ENCODE measurements at regions not wholly inside any gene's neighbourhood (a gene's known extent, or its start where the extent isn't known, plus 50 kb on each side); places are given as distances from the start of the nearest gene placed in this dataset.
"Not testable (repeated sequence)": the region's sequence is repeated elsewhere in the genome, so short reads cannot be mapped to it uniquely, and the experiment has no call there.

DNA sequence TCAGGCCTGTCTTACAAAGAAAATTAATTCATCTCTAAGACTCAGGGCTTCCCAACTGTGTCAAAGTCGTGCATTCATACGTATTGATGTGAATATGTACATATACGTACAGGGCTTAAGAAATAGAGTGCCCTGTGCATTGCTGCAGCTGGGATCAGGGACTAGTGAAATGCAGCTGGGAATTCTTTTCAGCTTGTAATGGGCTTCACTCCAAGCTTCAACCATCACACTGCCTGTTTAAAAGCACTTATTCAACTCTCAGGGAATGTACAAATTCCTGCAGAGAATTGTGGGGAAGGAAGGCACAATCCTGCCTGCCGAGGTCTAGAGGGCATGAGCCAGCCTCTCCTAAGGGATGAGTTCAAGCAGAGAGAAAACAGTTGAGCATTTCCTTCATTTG lies 59.6 kb upstream of the MAN2A1 start:
- DNase-seq: peak; percentile 27

DNA sequence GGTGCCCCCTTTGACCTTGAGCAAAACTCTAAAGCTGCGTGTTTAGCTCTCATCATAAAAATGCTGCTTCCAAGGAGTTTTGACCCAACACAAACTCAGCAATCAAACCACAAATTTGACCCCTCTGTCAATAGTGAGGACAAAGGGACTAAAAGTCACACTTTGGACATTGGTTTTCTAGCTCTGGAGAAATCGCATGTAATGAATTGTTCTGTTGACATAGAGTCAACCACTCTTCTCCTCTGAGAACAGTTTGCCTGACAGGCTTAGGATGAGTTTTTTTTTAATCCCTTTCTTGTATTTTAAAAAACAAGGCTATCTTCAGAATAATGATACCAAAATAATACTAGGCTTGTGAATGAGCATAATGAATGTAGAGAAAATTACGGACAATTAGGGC lies 61.1 kb upstream of the MAN2A1 start:
- no peak for DNase-seq

DNA sequence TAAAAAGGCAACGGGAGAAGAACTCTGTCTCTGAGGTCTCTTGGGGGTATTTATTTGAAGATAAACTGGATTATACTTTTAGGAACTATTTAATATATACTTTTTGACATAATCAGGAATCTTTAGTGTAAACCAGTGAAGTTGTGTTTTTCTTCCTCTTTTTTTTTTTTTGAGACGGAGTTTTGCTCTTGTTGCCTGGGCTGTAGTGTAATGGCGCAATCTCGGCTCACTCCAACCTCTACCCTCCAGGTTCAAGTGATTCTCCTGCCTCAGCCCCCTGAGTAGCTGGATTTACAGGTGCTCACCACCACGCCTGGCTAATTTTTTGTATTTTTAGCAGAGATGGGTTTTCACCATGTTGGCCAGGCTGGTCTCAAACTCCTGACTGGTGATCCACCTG lies 68.5 kb upstream of the MAN2A1 start:
- not testable (repeated sequence) for DNase-seq

DNA sequence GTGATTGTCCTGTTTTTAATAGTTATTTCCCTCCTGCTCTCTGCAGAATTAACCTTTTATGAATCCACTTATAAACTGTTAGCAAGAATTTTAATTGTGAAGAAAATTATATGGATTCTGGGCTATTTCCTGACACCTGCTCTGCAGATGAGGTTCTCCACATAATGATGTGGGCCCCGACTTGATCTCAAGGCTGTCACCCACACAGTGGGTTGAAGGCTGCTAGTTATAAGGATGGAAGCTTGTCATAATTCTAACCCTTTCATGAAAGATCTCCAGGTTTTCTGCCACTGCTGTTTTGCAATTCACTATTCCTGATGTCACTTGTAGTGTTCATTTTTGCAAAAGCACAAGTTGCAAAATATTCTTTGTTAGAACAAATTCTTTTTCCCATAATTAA lies 69.1 kb upstream of the MAN2A1 start:
- no peak for DNase-seq

DNA sequence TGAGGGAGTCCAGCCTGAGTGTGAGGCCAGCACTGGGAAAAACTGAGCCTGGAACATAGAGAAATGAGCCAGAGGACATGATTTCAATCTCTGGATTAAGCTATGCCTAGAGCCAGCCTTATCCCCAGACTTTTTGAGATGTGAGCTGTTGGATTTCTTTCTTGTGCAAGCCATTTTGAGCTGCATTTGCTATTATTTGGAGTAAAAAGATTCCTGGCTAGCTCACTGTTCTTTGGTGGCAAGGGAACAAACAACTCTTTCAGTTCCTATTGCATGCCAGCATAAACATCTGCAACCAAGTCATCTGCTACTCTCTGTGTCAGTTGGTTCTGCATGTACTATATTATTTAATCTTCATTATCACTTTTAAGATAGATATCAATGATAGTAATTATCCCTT lies 70.1 kb upstream of the MAN2A1 start:
- DNase-seq: peak; percentile 20

DNA sequence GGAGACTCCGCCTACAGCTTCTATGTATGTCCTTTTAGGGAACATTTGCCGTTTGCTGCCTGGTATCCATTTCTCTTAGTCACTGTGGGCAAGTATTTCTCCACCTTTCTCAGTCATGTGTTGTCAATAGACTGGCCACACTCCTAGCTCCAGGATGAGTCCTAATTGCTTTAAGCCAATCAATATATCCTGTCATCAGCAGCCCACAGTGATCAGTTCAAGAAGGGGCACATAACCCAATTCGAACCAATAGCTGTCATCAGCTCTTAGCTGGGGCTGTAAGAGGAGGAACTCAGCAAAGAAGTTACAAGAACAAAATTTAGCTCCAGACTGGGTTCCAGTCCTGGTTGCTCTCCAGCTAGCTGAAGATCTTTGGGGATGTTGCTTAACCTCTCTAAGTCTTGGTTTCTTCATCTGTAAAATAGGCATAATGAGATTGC lies 70.7 kb upstream of the MAN2A1 start:
- no peak for DNase-seq

DNA sequence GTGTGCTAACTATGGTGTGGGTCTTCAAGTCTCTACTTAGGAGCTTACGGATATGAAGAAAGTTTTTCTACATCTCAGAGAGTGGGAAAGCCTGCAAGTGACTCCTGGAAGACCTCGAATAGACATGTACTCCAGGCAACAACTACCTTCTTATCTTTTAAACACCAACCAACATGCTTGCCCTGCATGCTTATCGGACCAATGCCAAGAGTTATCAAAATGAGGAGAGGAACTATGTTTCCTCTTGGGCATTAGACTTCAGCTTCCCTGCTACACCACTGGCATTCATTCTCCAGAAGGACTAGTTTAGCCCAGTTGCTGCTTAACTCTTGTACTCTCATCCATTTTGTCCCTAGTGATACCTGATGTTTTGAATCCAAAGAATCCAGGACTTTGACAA lies 74.7 kb upstream of the MAN2A1 start:
- DNase-seq: no peak

DNA sequence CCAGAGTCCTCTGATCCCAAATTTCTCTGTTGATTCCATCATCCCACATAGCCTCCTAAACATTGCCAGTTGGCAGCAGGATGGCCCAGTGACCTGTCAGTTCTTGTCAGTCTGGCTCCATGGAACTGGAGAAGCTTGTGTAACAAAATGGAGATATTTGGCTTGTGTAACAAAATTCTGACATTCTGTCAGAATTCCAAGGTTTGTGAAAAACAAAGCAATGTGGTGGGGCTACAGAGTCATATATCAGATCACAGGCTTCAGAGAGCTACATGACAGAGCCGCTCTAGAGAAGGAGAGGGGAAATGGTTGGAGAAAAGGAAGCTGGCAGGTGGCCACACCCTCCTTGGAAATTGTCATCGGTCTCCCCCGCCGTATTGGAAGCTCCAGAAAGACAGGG lies 75.4 kb upstream of the MAN2A1 start:
- no peak for DNase-seq

DNA sequence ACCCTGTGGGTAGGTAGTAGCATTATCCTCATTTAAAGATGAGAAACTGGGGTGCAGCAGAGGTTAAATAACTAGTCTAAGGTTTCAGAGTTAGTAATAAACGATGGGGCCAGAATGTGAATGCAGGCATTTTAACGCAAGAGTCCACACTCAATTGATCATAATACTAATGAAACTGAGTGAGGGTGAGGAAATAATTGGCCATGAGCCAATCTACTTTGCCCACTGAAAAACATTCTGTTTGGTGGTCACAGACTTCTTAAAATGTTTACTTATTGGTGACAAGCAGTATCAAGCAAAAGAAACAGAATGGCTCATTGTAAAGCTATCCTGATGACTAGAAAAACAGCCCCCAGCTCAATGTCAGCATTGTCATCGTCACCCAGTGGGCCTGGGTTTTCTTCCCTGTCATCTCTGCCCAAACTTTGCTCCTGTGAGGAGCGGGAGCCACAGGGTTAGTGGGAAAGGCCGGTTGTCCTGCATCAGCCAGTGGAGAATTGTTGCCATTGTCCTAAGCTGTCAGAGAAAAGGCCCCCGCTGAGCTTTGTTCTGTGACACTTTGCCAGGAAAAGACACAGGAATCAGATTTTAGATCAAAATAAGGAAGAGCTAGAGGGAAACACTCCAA lies 77.3 kb upstream of the MAN2A1 start:
- DNase-seq: no peak

DNA sequence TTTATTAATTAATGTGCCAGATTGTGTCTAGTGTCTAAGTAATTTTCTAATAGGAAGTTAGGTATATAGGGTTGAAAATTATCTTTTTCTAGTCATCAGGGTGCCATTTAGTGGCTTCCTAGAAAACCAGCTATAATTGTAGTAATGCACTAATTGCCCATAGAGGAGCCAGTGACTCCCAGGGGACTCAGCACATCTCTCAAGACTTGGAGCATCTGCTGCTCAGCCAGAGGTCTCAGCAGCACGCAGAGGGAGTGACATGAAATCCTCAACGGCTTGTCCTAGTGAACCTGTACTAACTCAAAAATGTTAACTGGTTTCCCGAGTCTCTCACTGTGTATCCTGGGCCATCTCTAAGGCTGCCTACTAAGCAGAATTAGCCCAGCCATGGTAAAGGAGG lies 78.2 kb upstream of the MAN2A1 start:
- no peak for DNase-seq

DNA sequence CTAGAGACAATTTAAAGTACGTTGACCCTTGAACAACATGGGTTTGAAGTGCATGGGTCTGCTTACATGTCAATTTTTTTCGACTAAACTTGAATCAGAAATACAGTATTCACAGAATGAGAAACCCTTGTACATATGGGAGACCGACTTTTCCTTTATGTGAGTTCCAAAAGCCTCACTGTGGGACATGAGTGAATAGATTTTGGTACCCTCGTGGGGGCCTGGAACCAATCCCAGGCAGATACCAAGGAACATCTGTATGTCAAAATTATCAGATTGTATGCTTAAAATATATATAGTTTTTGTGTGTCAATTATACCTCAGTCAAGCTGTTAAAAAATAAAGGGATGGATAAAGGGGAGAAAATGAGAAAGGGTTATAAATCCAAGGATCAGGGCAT lies 78.7 kb upstream of the MAN2A1 start:
- DNase-seq: no peak

DNA sequence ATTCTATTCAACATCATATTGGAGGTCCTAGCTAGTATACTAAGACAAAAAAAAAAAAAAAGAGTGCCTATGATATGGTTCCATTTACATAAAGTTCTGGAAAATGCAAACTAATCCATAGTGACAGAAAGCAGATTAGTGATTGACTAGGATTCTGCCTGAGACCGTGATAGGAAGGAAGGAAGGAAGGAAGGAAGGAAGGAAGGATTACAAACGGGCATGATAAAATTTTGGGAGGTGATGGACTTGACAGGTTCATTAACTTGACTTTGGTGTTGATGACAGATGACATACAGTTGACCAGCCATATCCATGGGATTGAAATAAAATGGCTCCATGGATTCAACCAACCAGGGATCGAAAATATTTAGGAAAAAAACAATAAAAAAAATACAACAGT lies 79.1 kb upstream of the MAN2A1 start:
- DNase-seq: no peak

DNA sequence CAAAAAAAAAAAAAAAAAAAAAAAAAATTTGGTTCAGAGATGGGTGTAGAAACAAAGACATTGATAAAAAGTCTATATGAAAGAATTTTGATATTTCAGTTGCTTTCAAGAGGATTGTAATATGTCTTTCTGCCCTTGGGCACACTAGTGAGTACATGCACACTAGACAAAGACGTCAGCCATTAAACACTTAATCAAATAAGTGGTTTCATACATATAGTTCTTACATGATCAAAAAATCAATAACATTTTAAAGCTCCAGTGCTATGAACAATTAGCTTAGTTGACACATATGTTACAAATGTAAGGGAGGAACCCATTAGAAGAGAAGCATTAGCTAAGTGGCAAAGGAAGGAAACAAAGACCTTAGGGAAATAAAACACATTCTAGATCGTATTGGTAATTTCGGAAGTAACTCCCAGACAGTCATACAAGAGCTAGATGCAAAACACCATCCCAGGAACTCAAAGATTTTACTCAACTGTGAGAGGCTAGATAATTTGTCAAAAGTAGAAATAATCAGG lies 84.5 kb upstream of the MAN2A1 start:
- DNase-seq: no peak

DNA sequence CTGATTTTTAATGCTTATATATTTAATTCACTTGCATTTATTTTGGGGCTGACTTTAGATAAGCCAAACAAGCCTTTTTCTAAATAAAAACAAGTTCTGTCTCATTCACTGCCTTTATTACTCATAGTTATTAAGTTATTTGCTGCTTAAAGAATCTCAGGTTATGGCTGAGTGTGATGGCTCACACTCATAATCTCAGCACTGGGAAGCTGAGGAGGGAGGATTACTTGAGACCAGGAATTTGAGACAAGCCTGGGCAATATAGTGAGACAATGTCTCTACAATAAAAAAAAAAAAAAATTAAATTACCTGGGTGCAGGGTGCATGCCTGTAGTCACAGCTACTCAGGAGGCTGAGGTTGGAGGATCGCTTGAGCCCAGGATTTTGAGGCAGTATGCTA lies 85.0 kb upstream of the MAN2A1 start:
- no peak for DNase-seq

DNA sequence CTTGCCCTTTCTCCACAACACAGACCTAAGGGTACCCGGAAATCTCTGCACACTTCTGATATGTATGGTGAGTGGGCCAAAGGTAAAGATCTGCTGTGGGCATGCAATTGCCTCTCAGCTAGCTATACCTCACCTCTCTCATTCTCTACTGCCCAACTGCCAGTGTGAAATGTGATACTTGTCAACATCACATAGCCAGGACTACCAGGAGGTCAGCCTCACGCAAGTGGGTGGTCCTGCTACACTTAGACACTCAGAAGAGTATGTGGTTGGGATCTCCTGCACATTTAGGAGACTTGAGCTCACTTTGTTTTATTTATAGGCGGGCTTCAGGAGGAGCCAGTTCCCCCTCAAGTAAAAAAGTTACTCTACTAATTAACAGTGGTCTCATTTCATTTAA lies 88.0 kb upstream of the MAN2A1 start:
- no peak for DNase-seq

DNA sequence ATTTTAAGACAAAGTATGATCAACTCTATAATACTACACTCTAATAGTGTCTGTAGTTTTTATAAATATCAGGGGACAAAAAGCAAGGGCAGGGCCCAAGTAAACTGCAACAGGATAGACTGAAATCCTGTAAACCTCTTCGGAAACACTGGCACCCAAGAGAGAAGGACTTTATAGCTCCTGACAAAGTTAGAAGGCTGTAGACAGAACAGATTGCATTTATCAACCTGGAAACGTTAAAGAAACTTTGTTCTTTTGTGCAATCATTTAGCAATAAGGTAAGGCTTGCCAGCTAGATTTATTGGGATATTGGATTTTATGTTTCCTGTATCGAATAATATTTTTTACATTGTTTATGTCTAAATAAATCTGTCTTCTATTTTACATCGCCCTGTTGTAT lies 91.8 kb upstream of the MAN2A1 start:
- no peak for DNase-seq

DNA sequence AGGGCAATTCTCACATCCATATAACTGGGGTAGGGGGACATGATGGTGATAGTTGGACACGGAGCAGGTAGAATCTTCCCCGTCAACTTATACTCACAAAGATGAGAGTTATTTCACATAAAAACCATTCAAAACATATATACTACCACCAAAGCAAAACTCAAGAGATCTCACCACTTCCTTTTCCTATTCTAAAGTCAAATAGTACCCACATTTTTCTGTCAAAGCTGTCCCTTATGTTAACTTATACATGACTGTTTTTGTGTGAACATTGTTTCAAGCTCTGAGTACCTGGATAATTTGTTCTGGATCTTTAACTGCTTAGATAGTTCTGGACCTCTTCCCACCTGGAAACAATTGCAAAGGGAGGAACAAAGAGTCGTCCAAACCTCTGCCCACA lies 95.5 kb upstream of the MAN2A1 start:
- DNase-seq: no peak

DNA sequence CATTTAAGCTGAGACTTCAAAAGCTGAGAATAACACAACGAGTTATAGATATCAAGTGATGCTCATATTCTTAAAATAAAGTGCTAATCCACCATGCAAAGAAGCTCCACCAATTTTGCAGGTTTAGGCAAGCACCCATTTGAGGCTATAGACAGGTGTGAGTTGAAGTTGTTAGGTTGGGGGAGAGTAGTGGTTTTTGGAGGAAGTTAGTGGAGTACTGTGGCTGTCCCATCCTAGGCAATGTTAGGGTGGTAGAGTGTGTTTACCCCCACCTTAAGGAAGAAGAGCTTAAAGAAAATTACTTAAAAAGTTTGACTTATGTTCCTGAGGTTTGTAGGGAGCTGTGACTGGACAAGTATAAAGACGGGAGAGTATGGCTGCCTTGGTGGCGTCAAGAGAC lies 98.9 kb upstream of the MAN2A1 start:
- DNase-seq: no peak

DNA sequence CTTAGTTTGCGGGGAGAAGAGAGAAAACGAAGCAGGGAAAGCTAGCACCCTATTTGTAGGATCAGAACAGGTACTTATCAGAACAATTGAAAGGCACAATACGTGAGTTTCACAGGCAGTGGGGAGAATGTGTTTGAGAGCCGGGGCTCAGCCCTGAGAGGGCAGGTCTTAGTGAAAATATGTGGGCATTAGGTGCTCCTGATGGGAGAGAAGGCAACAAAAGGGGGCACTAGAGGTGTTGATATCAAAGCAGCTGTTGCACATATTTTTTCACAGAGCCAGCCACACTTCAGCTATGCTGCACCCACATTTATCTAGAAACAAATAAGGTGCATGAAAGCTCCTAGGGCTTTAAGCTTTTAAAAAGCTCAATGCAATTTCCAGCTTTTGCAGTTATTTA lies 99.7 kb upstream of the MAN2A1 start:
- no peak for DNase-seq

DNA sequence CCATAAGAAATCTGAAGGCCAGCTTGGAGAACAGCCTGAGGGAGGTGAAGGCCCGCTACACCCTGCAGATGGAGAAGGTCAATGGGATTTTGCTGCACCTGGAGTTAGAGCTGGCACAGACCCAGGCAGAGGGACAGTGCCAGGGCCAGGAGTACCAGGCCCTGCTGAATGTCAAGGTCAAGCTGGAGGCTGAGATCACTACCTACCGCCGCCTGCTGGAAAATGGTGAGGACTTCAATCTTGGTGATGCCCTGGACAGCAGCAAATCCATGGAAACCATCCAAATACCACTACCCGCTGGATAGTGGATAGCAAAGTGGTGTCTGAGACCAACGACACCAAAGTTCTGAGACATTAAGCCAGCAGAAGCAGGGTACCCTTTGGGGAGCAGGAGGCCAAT lies 100.5 kb upstream of the MAN2A1 start:
- no peak for DNase-seq

DNA sequence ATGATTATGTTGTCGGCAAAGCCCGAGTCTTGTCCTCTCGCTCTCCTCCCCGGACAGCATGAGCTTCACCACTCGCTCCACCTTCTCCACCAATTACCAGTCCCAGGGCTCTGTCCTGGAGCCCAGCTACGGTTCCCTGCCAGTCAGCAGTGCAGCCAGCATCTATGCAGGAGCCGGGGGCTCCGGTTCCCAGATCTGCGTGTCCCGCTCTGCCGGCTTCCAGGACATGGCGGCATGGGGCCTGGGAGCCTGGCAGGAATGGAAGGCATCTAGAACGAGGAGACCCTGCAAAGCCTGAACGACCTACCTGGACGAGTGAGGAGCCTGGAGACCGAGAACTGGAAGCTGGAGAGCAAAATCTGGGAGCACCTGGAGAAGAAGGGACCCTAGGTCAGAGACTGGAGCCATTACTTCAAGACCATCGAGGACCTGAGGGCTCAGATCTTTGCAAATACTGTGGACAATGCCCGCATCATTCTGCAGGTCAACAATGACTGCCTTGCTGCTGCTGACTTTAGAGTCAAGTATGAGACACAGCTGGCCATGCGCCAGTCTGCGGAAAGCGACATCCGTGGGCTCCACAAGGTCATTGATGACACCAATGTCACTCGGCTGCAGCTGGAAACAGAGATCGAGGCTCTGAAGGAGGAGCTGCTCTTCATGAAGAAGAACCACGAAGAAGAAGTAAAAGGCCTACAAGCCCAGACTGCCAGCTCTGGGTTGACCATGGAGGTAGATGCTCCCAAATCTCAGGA lies 101.3 kb upstream of the MAN2A1 start:
- DNase-seq: no peak

DNA sequence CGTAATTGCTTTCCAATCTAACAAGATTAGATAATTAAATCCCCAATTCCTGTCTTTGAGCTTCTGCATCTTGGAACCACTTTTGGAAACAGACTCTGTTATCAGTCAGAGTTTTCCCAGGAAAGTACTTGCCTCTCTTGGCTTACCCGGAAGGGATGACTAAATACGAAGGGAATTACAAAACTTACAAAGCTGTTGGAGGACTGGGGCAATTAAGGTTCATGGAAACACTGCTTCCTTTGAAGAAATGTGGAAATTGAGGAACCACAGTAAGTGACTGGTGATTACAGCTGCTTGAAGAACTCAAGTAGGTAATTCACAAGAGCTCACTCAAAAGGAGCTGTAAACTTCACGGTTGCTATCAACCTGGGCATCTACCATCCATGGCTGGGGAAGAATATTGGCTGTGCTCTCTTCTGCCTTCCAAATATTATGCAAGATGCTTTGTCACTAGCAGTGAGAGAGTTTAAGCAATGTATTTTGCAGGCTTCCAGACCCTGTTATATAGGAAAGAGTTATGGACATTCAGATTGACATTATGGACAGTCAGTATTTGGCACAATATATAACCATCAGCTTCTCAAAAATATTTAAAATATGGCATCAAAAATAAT lies 104.6 kb upstream of the MAN2A1 start:
- DNase-seq: no peak

DNA sequence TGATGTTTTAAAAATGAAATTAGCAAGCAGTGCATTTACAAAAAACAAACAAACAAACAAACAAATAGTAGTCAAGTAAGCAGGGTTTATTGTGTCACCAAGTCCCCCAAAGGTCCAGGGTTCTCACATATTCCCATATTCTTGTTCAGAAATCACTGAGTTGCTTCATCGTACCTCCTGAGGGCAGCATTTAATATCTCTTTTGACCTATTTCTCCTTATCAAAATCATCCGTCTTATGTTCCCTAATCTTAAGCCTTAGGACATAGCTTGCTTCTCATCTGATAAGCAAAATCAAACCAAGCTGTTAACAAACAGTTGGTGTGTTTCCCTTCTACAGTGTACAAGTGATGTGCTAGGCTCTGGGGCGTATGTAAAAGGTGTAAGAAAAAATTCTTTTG lies 109.5 kb upstream of the MAN2A1 start:
- no peak for DNase-seq

DNA sequence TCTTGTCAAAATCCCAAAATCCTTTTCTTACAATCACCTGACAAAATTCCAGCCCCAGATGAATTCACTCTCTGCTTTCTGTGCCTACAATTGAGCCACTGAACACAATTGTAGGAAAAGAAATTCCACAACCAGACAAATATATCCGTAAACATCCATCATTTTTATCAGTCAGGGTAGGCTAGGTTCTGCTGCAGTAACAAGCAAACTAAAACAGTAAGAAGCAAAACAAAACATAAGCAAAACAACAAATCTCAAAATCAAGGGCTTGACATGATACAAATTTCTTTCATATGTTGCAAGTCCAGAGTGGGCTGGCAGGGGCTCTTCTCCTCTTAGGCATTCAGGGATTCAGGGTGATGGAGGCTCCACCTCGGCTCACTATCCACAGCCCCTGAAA lies 114.2 kb upstream of the MAN2A1 start:
- DNase-seq: no peak

Measured in femur (tissue), 1 donor.